ENCODE measurements at regions not wholly inside any gene's neighbourhood (a gene's known extent, or its start where the extent isn't known, plus 50 kb on each side); places are given as distances from the start of the nearest gene placed in this dataset.

DNA sequence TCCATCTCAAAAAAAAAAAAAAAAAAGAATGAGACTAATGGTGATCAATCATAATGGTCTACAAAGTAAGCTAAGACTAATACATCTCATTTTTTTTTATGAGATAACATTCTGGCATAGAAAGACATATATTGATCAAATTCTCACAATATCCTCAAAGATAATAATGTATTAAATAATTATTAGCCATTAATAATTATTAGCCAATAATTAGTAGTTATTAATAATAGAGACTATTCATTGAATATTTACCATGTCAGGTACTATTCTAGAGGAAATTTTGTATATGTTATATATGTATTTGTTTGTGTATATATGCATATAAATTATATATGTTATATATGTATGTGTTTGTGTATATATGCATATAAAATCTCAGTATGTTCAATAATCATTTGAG is 137.7 kb upstream of the PTBP2 start:
- TF ChIP-seq, protein P1, sequence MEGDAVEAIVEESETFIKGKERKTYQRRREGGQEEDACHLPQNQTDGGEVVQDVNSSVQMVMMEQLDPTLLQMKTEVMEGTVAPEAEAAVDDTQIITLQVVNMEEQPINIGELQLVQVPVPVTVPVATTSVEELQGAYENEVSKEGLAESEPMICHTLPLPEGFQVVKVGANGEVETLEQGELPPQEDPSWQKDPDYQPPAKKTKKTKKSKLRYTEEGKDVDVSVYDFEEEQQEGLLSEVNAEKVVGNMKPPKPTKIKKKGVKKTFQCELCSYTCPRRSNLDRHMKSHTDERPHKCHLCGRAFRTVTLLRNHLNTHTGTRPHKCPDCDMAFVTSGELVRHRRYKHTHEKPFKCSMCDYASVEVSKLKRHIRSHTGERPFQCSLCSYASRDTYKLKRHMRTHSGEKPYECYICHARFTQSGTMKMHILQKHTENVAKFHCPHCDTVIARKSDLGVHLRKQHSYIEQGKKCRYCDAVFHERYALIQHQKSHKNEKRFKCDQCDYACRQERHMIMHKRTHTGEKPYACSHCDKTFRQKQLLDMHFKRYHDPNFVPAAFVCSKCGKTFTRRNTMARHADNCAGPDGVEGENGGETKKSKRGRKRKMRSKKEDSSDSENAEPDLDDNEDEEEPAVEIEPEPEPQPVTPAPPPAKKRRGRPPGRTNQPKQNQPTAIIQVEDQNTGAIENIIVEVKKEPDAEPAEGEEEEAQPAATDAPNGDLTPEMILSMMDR (IDR thresholded peaks at IDR 0.05) = no peak
- TF ChIP-seq POLR2A (IDR thresholded peaks at IDR 0.05) = no peak

Measured in thyroid gland (tissue), 4 donors.